ENCODE measurements at regions not wholly inside any gene's neighbourhood (a gene's known extent, or its start where the extent isn't known, plus 50 kb on each side); places are given as distances from the start of the nearest gene placed in this dataset.

GRCh38 chr1:95627244-95627643, 393.2 kb downstream of the RWDD3 start:
- no peaks in the 10 kb centered on the region for H3K36me3 ChIP-seq (ENCODE audit: low read depth)
- H3K27ac ChIP-seq (ENCODE audit: poor library complexity, severe bottlenecking) = no peak overlapping the region
- H3K4me1 ChIP-seq (ENCODE audit: insufficient read depth, poor library complexity, severe bottlenecking) = no peaks in the 10 kb centered on the region
- H3K4me3 ChIP-seq (ENCODE audit: severe bottlenecking) = no peak overlapping the region
- H3K9me3 ChIP-seq (ENCODE audit: severe bottlenecking) = no peaks in the 10 kb centered on the region
- DNase-seq (ENCODE audit: low spot score) (no peak), ATAC-seq (ENCODE audit: low read depth) (no peak)
- no peaks in the 10 kb centered on the region for H3K27me3 ChIP-seq (ENCODE audit: insufficient read depth, poor library complexity, severe bottlenecking)
- TF ChIP-seq CTCF (IDR thresholded peaks at IDR 0.05; ENCODE audit: poor library complexity, severe bottlenecking) = no peak

GRCh38 chr1:95631695-95632094, 397.7 kb downstream of the RWDD3 start:
- DNase-seq (ENCODE audit: low spot score) = no peak
- Histone ChIP-seq H3K4me3 (ENCODE audit: severe bottlenecking) (no peak overlapping the region), H3K9me3 (ENCODE audit: severe bottlenecking) (no peaks in the 10 kb centered on the region), H3K4me1 (ENCODE audit: insufficient read depth, poor library complexity, severe bottlenecking) (no peaks in the 10 kb centered on the region), H3K27me3 (ENCODE audit: insufficient read depth, poor library complexity, severe bottlenecking) (no peaks in the 10 kb centered on the region), H3K36me3 (ENCODE audit: low read depth) (no peaks in the 10 kb centered on the region), H3K27ac (ENCODE audit: poor library complexity, severe bottlenecking) (no peak overlapping the region)
- no peak for TF ChIP-seq CTCF (IDR thresholded peaks at IDR 0.05; ENCODE audit: poor library complexity, severe bottlenecking)
- no peak for ATAC-seq (ENCODE audit: low read depth)

- H3K4me1 ChIP-seq (ENCODE audit: insufficient read depth, poor library complexity, severe bottlenecking) = no peaks in the 10 kb centered on the region
- TF ChIP-seq CTCF (IDR thresholded peaks at IDR 0.05; ENCODE audit: poor library complexity, severe bottlenecking) = no peak
- no peak overlapping the region for H3K27ac ChIP-seq (ENCODE audit: poor library complexity, severe bottlenecking)
- ATAC-seq (ENCODE audit: low read depth) (no peak), DNase-seq (ENCODE audit: low spot score) (no peak)
- H3K9me3 ChIP-seq (ENCODE audit: severe bottlenecking) = no peaks in the 10 kb centered on the region
- no peaks in the 10 kb centered on the region for H3K36me3 ChIP-seq (ENCODE audit: low read depth)
- H3K4me3 ChIP-seq (ENCODE audit: severe bottlenecking) = no peak overlapping the region
- H3K27me3 ChIP-seq (ENCODE audit: insufficient read depth, poor library complexity, severe bottlenecking) = no peaks in the 10 kb centered on the region
These were observed 401.8 kb downstream of the RWDD3 start for GRCh38 chr1:95635811-95636210.

GRCh38 chr1:95636897-95637296, 402.9 kb downstream of the RWDD3 start:
- no peak for TF ChIP-seq CTCF (IDR thresholded peaks at IDR 0.05; ENCODE audit: poor library complexity, severe bottlenecking)
- Histone ChIP-seq H3K36me3 (ENCODE audit: low read depth) (no peaks in the 10 kb centered on the region), H3K9me3 (ENCODE audit: severe bottlenecking) (no peaks in the 10 kb centered on the region), H3K4me1 (ENCODE audit: insufficient read depth, poor library complexity, severe bottlenecking) (no peaks in the 10 kb centered on the region), H3K4me3 (ENCODE audit: severe bottlenecking) (no peak overlapping the region), H3K27me3 (ENCODE audit: insufficient read depth, poor library complexity, severe bottlenecking) (no peaks in the 10 kb centered on the region), H3K27ac (ENCODE audit: poor library complexity, severe bottlenecking) (no peak overlapping the region)
- no peak for DNase-seq (ENCODE audit: low spot score)
- no peak for ATAC-seq (ENCODE audit: low read depth)

GRCh38 chr1:95640746-95641145, 406.7 kb downstream of the RWDD3 start:
- H3K36me3 ChIP-seq (ENCODE audit: low read depth) = no peaks in the 10 kb centered on the region
- no peak overlapping the region for H3K4me3 ChIP-seq (ENCODE audit: severe bottlenecking)
- no peaks in the 10 kb centered on the region for H3K4me1 ChIP-seq (ENCODE audit: insufficient read depth, poor library complexity, severe bottlenecking)
- H3K9me3 ChIP-seq (ENCODE audit: severe bottlenecking) = no peaks in the 10 kb centered on the region
- no peak for TF ChIP-seq CTCF (IDR thresholded peaks at IDR 0.05; ENCODE audit: poor library complexity, severe bottlenecking)
- H3K27ac ChIP-seq (ENCODE audit: poor library complexity, severe bottlenecking) = no peak overlapping the region
- ATAC-seq (ENCODE audit: low read depth) (no peak; the same call in 2 of the 3 replicates), DNase-seq (ENCODE audit: low spot score) (no peak)
- H3K27me3 ChIP-seq (ENCODE audit: insufficient read depth, poor library complexity, severe bottlenecking) = no peaks in the 10 kb centered on the region
